ENCODE measurements at regions not wholly inside any gene's neighbourhood (a gene's known extent, or its start where the extent isn't known, plus 50 kb on each side); places are given as distances from the start of the nearest gene placed in this dataset.

DNA sequence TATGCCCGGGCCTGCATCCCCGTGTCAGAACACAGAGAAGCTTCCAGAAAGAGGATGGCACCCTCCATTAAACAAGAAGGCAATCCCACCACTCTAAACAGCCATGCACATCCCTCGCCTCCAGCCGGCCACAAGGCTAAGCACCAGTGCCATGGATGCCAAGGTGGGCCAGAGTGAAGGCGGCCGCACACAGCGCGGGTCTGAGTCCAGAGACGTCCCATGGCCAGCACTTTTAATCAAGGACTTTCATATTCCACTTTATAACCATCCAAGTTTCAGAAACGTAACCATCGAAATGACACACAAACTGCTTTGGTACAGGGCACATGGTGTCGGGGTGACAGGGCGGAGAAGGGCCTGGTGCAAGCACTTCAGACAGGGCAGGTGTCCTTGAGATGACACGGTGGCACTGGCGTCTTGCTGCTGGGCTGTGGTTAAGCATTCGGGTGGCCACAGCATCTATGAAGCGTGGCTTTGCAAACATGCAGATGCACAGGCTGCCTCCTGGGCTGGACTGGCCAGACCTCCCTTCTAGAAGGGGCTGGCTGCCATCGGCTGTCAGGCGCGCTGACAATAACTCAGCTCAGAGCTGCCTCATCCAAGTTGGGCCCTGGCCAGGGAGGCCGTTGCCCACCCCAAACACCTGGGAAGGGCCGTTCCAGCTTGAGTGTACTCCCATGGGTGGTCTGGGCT is 117.2 kb downstream of the RFLNA start:
- Histone ChIP-seq H3K4me1 (ENCODE audit: control insufficient read depth in 1 of 2, insufficient read depth in 2 of 2, low read length in 2 of 2) (no peaks in the 10 kb centered on the region), H4K20me1 (ENCODE audit: insufficient read depth, low read length) (peaks cover 98% of the 10 kb centered on the region), H3K79me2 (ENCODE audit: insufficient read depth, low read length) (peaks cover 35% of the 10 kb centered on the region), H3K9ac (ENCODE audit: insufficient read depth, low read length, poor library complexity, severe bottlenecking) (no peak overlapping the region), H2AFZ (ENCODE audit: insufficient read depth, low read depth, low read length, poor library complexity, severe bottlenecking) (no peak overlapping the region), H3K27ac (ENCODE audit: low read depth in 1 of 2, low read length in 2 of 2) (no peak overlapping the region), H3K27me3 (ENCODE audit: control insufficient read depth in 2 of 2, insufficient read depth in 2 of 2, low read length in 2 of 2) (no peaks in the 10 kb centered on the region), H3K4me2 (replicated peaks; ENCODE audit: extremely low read depth, low read length, poor library complexity, severe bottlenecking) (no peak overlapping the region), H3K36me3 (replicated peaks in 1 of 2; ENCODE audit: control insufficient read depth in 1 of 2, insufficient read depth in 2 of 2, low read length in 2 of 2) (peaks cover 85 to 100% of the 10 kb centered on the region in 2 donors), H3K9me3 (replicated peaks in 1 of 2; ENCODE audit: control insufficient read depth in 1 of 2, insufficient read depth in 1 of 2, low read length in 2 of 2) (no peaks in the 10 kb centered on the region), H3K4me3 (replicated peaks in 1 of 3; ENCODE audit: low read depth in 2 of 3, low read length in 3 of 3) (no peak overlapping the region)
- no peak overlapping the region for H3K27ac Mint-ChIP-seq
- WGBS (ENCODE audit: insufficient coverage): 93% methylated on average over 18 of the region's 22 CpGs
- H3K27me3 Mint-ChIP-seq (ENCODE audit: low read depth in 3 of 3): peaks cover 0 to 2% (median 0%) of the 10 kb centered on the region in 3 donors
- DNase-seq: no peak
- peaks cover 0 to 2% (median 0%) of the 10 kb centered on the region in 7 donors for H3K9me3 Mint-ChIP-seq
- intact Hi-C loops (cut with micrococcal nuclease): no loop called here
- H3K4me3 Mint-ChIP-seq: no peak overlapping the region
- H3K4me1 Mint-ChIP-seq: no peaks in the 10 kb centered on the region
- H3K36me3 Mint-ChIP-seq: peaks cover 72 to 94% of the 10 kb centered on the region in 2 donors
- TF ChIP-seq, protein P1, sequence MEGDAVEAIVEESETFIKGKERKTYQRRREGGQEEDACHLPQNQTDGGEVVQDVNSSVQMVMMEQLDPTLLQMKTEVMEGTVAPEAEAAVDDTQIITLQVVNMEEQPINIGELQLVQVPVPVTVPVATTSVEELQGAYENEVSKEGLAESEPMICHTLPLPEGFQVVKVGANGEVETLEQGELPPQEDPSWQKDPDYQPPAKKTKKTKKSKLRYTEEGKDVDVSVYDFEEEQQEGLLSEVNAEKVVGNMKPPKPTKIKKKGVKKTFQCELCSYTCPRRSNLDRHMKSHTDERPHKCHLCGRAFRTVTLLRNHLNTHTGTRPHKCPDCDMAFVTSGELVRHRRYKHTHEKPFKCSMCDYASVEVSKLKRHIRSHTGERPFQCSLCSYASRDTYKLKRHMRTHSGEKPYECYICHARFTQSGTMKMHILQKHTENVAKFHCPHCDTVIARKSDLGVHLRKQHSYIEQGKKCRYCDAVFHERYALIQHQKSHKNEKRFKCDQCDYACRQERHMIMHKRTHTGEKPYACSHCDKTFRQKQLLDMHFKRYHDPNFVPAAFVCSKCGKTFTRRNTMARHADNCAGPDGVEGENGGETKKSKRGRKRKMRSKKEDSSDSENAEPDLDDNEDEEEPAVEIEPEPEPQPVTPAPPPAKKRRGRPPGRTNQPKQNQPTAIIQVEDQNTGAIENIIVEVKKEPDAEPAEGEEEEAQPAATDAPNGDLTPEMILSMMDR (IDR thresholded peaks at IDR 0.05): no peak

GRCh38 chr12:124411281-124411878 is 116.5 kb downstream of the RFLNA start:
- no peak overlapping the region for H3K4me3 Mint-ChIP-seq
- no peak overlapping the region for H3K4me3 ChIP-seq (replicated peaks in 1 of 3; ENCODE audit: low read depth in 2 of 3, low read length in 3 of 3)

More at GRCh38 chr12:124411281-124411878, 116.5 kb downstream of the RFLNA start:
- peaks cover 81 to 100% of the 10 kb centered on the region in 2 donors for H3K36me3 ChIP-seq (replicated peaks in 1 of 2; ENCODE audit: control insufficient read depth in 1 of 2, insufficient read depth in 2 of 2, low read length in 2 of 2)
- DNase-seq: no peak
- peaks cover 75 to 94% of the 10 kb centered on the region in 2 donors for H3K36me3 Mint-ChIP-seq
- TF ChIP-seq, protein P1 (IDR thresholded peaks at IDR 0.05): no peak
- H3K4me1 ChIP-seq (ENCODE audit: control insufficient read depth in 1 of 2, insufficient read depth in 2 of 2, low read length in 2 of 2): no peaks in the 10 kb centered on the region
- H4K20me1 ChIP-seq (ENCODE audit: insufficient read depth, low read length): peaks cover 98% of the 10 kb centered on the region
- intact Hi-C loops (cut with micrococcal nuclease): no loop called here
- no peaks in the 10 kb centered on the region for H3K27me3 ChIP-seq (ENCODE audit: control insufficient read depth in 2 of 2, insufficient read depth in 2 of 2, low read length in 2 of 2)
- H3K27me3 Mint-ChIP-seq (ENCODE audit: low read depth in 3 of 3): peaks cover 0 to 2% (median 0%) of the 10 kb centered on the region in 3 donors
- H3K4me1 Mint-ChIP-seq: no peaks in the 10 kb centered on the region
- peak overlapping the region in 1 of 7 donors; percentile 55 for H3K27ac Mint-ChIP-seq
- no peak overlapping the region for H3K4me2 ChIP-seq (replicated peaks; ENCODE audit: extremely low read depth, low read length, poor library complexity, severe bottlenecking)
- H2AFZ ChIP-seq (ENCODE audit: insufficient read depth, low read depth, low read length, poor library complexity, severe bottlenecking): no peak overlapping the region
- H3K27ac ChIP-seq (ENCODE audit: low read depth in 1 of 2, low read length in 2 of 2): no peak overlapping the region
- H3K9me3 ChIP-seq (replicated peaks in 1 of 2; ENCODE audit: control insufficient read depth in 1 of 2, insufficient read depth in 1 of 2, low read length in 2 of 2): no peaks in the 10 kb centered on the region
- no peak overlapping the region for H3K9ac ChIP-seq (ENCODE audit: insufficient read depth, low read length, poor library complexity, severe bottlenecking)
- H3K9me3 Mint-ChIP-seq: peaks cover 0 to 2% (median 0%) of the 10 kb centered on the region in 7 donors
- H3K79me2 ChIP-seq (ENCODE audit: insufficient read depth, low read length): peaks cover 42% of the 10 kb centered on the region
- WGBS (ENCODE audit: insufficient coverage): 97% methylated on average over 13 of the region's 25 CpGs
